HG03159 (cell line): ENCODE measurements at regions not wholly inside any gene's neighbourhood (a gene's known extent, or its start where the extent isn't known, plus 50 kb on each side); places are given as distances from the start of the nearest gene placed in this dataset.

ENCODE experiments used
- ATAC-seq: cut with Tn5 transposase; IDR thresholded peaks from one replicate; pipeline ENCODE4 v1.9.1; 2021; ENCODE audit warnings: mild to moderate bottlenecking, moderate library complexity; ENCODE audit not compliant: unreplicated experiment

- no peak for ATAC-seq
Observed at GRCh38 chr20:11076434-11077105, 402.8 kb upstream of the JAG1 start.

- ATAC-seq: no peak
Observed at GRCh38 chr20:11077226-11077625, 403.4 kb upstream of the JAG1 start.

DNA sequence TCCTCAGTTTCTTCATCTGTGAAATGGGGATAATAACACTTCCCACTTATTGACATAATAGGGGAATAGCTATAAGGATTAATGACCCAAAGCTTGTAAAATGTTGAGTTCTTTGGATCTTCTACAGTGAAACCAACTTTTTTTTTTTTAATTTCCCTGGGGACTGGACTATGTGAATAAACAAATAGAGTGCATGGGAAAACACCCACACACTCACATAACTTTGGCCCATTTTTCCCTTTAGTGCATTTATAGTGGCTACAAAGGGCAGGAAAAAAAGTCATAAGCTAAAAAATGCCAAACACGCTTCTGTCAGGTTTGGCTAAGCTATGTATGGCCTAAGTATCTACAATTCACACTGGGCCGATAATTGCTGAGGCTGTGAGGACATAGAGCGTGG, 406.2 kb upstream of the JAG1 start:
- ATAC-seq: no peak

DNA sequence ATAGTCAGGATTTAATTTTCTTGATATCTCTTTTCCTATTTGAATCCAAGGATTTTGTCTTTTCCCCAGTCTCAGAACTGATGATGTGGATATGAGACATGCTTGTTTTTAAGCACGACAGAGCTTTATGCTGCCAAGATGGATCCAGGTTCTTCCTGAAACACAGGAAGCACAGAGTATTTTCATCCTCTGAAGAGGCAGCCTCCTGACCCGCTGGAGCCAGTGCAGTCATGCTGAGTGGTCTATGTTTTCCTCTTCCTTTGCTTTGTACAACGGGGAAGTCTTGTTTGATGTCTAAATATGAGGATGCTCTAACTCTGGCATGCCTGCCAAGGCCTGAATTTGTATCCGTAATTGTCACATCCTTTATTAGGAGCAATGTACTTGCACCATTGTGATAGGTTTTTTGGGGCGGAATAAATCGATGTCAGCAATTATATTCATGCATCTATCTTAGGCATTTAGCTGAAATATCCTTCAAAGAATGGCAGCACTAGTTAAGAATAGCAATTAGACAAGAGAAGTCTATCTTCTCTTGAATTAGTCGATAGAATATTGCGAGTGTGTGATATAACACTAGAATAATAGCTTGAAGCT, 407.1 kb upstream of the JAG1 start:
- no peak for ATAC-seq

- ATAC-seq: no peak
Observed at GRCh38 chr20:11083841-11084240, 410.0 kb upstream of the JAG1 start.

DNA sequence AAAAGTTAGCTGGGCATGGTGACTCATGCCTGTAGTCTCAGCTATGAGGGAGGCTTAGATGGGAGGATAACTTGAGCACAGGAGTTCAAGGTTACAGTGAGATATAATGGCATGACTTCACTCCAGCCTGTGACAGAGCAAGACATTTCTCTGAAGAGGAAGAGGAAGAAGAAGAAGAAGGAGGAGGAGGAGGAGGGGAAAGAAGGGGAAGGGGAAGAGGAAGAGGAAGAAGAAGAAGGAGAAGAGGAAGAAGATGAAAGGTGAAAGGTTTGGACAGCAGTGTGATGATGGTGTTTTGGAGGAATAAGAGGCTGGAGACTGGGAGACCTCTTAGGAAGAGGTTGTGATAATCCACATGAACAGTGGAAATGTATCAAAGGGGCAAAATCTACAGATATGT, 410.7 kb upstream of the JAG1 start:
- no peak for ATAC-seq

DNA sequence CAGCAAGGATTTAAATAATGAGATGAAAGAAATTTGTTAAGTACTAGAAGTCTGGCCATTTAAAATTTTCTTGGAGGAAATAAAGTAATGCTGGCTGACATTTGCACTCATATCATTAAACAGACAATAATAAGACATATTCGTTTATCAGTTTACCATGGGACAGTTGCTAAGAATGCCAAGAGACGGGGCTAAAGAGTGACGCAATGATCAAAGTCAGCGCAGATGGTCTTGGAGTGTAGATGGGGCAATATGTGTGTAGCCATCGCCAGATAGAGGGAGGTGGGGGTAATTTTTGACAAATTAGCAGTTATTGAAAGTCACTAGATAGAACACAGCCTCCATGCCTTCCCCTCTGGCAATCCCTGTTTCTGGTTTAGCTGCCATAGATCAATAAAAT, 413.2 kb upstream of the JAG1 start:
- ATAC-seq: no peak

- no peak for ATAC-seq
Observed at GRCh38 chr20:11090751-11091150, 417.0 kb upstream of the JAG1 start.

DNA sequence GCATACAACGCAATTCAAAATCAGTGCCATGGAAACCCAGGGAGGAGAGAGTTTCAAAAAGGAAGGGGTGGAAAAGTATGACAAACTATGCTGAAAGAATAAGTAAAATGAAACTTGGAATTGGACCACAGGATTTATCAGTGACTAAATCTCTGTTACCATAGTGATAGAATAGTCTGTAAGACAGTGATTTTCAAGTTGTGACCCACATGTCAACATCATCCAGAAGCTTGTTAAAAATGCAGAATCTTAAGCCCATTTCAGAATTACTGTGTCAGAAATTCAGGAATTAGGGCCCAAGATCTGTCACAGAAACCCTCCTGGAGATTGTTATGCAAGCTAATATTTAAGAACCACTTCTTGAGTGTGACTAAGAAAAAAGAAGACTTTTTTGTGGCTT, 417.7 kb upstream of the JAG1 start:
- ATAC-seq: no peak

- ATAC-seq: no peak
Observed at GRCh38 chr20:11092151-11092550, 418.4 kb upstream of the JAG1 start.

DNA sequence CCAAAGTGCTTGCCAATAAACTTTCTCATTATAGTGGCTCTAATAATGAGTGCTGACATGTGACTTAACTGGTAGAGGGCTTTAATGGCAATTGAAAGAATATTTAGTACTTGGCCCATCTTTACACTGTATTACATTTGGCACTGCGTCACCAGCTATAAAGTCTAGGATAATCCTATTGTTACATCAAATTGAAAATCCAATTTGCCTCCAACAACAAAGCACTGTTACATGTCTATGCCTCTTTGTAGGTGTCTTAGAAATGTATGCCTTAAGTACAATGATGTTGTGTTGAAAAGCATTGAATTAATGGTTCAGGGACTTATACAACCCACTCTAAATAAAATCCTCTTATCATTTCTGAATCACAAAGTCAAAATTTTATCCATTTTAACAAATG, 420.4 kb upstream of the JAG1 start:
- no peak for ATAC-seq

GRCh38 chr20:11094711-11095110, 420.9 kb upstream of the JAG1 start:
- no peak for ATAC-seq

- no peak for ATAC-seq
Observed at GRCh38 chr20:11098888-11099287, 425.1 kb upstream of the JAG1 start.

- no peak for ATAC-seq
Observed at GRCh38 chr20:11101243-11101642, 427.4 kb upstream of the JAG1 start.

- no peak for ATAC-seq
Observed at GRCh38 chr20:11101696-11102095, 427.9 kb upstream of the JAG1 start.

GRCh38 chr20:11103866-11104265, 430.1 kb upstream of the JAG1 start:
- ATAC-seq: no peak

GRCh38 chr20:11108102-11108810, 434.5 kb upstream of the JAG1 start:
- ATAC-seq: no peak

DNA sequence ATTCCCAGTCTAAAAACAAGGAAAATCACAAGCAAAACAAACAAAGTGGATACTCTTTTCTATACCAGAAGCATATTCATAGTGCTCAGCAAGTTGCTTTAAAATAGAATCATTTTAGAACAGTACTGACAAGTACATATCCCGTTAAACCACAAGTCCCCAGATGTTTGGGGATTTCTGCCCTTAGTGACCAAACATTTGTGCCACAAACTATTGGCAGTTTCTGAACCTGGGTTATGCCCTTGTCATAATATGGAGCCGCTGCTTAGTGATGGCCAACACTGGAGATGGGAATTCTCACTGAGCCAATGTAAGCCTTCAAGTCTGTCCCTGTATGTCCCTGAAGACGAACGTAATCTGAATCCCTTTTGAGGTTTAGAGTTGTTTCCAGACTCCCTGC, 436.7 kb upstream of the JAG1 start:
- ATAC-seq: no peak

- ATAC-seq: no peak
Observed at GRCh38 chr20:11111191-11111590, 437.4 kb upstream of the JAG1 start.

- ATAC-seq: no peak
Observed at GRCh38 chr20:11112832-11113231, 439.0 kb upstream of the JAG1 start.

DNA sequence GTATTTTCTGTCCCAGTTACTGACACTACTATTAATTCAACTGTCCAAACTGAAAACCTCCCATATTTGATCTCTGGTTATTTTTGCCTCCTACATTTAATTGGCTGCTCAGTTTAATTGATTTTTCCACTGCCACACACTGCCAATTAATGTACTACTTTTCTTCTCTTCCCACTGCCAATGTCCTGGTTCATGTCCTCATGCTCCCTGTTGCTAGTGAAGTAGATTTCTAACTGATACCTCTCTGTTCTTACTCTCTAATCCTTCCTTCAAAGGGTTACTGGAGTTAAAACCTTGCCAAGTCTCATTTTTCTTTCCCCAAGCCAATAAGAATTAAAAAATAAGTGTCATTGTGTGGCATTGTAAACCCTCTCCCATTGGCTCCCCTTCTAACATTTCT, 440.6 kb upstream of the JAG1 start:
- ATAC-seq: no peak

DNA sequence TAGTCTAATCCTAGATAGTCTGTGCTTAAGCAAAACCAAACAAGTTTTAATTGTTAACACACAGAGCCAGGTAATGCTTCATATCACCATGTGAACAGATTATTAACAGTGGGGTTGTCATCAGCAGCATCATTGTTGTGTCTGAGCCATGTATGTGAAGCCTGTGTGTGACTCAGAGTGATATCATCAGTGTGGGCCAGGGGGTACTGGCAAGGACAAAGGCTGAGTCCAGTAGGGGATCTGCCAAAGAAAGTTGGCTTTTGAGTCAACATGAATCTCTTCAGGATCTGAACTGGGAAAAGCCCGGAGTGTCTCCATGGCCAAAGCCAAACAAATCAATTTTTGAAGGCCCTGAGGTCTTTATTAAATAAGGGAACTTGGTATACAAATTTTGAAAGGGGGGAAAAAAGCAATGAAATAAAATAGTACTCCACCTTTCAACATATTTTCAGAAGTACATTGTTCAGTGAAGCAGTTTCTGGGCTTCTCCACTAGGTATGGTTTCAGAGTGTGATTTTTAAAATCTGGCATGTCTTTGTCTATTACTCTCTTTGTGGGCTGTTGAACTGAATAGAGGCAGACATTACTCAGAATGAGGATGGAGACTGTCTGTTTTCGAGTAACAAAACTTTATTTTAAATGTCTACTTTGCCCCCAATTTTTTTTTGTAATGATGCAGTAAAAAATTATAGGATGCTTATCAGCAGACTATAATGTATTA, 444.2 kb upstream of the JAG1 start:
- ATAC-seq: no peak
